Calu3 (cell line): ENCODE measurements at regions not wholly inside any gene's neighbourhood (a gene's known extent, or its start where the extent isn't known, plus 50 kb on each side); places are given as distances from the start of the nearest gene placed in this dataset.

Source experiments
- BruUV-seq: library from RNA; stranded (reverse); fragments of 400-500 nt; replicated peaks from 2 replicates; lab custom pipeline; 2021; lab: Mats Ljungman, UMichigan
- CTCF ChIA-PET: fragments of 300-600 bp; sonication (Branson Sonifier 250); formaldehyde crosslinking; loops from one replicate; lab custom pipeline; 2022; ENCODE audit warnings: antibody characterized with exemption; lab: Charles Lee
- DNase-seq: peaks from one replicate; pipeline ENCODE4 v3.0.0; 2022
- H3K27ac Mint-ChIP-seq: one replicate; pipeline ENCODE4 v1.8.0; 2022; ENCODE audit warnings: mixed read lengths; ENCODE audit not compliant: unreplicated experiment
- H3K27me3 Mint-ChIP-seq: one replicate; pipeline ENCODE4 v1.8.0; 2022; ENCODE audit warnings: mixed read lengths; ENCODE audit not compliant: unreplicated experiment
- H3K36me3 Mint-ChIP-seq: one replicate; pipeline ENCODE4 v1.8.0; 2022; ENCODE audit warnings: mild to moderate bottlenecking, moderate library complexity, mixed read lengths; ENCODE audit not compliant: insufficient read depth, unreplicated experiment
- H3K4me1 Mint-ChIP-seq: one replicate; pipeline ENCODE4 v1.8.0; 2022; ENCODE audit warnings: mild to moderate bottlenecking, low read depth, mixed read lengths; ENCODE audit not compliant: unreplicated experiment
- H3K4me3 Mint-ChIP-seq: one replicate; pipeline ENCODE4 v1.8.0; 2022; ENCODE audit warnings: mild to moderate bottlenecking, low read depth, moderate library complexity, mixed read lengths; ENCODE audit not compliant: unreplicated experiment
- H3K9me3 Mint-ChIP-seq: one replicate; pipeline ENCODE4 v1.8.0; 2022; ENCODE audit warnings: low read depth, mixed read lengths; ENCODE audit not compliant: unreplicated experiment
- intact Hi-C: fragments of 100-400 bp; cut with micrococcal nuclease; formaldehyde crosslinking; loops from one replicate; pipeline ENCODE4 v1.10.0; 2022; ENCODE audit not compliant: unreplicated experiment
- TF ChIP-seq, protein P1 (sequence below): fragments of 200-600 bp; IDR thresholded peaks from one replicate; pipeline ENCODE4 v1.8.0; 2022; ENCODE audit warnings: antibody characterized with exemption; ENCODE audit not compliant: unreplicated experiment

DNA sequence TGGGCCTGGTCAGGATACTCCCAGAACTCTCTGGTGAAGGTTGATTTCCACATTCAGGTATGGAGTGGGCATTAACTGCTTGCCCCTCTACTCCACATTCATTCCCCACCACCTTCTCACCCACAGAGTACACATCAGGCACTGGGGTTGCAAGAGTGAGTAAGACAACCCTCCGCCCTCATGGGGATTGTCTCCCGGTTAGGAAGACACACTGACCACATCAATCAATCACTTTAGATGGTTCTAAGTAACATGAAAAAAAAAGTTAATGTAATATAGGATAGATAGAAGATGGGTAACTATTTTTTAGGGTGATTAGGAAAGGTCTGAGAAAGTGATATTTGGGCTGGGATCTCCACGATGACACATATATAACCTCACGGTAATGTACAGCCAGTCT is 116.0 kb upstream of the NEO1 start:
- BruUV-seq, result no TSS peak
- Mint-ChIP-seq H3K36me3 (no peaks in the 10 kb centered on the region), H3K4me3 (no peak overlapping the region), H3K9me3 (no peaks in the 10 kb centered on the region), H3K4me1 (no peaks in the 10 kb centered on the region), H3K27me3 (peaks cover 81% of the 10 kb centered on the region), H3K27ac (no peak overlapping the region)
- no peak for DNase-seq
- TF ChIP-seq, protein P1, sequence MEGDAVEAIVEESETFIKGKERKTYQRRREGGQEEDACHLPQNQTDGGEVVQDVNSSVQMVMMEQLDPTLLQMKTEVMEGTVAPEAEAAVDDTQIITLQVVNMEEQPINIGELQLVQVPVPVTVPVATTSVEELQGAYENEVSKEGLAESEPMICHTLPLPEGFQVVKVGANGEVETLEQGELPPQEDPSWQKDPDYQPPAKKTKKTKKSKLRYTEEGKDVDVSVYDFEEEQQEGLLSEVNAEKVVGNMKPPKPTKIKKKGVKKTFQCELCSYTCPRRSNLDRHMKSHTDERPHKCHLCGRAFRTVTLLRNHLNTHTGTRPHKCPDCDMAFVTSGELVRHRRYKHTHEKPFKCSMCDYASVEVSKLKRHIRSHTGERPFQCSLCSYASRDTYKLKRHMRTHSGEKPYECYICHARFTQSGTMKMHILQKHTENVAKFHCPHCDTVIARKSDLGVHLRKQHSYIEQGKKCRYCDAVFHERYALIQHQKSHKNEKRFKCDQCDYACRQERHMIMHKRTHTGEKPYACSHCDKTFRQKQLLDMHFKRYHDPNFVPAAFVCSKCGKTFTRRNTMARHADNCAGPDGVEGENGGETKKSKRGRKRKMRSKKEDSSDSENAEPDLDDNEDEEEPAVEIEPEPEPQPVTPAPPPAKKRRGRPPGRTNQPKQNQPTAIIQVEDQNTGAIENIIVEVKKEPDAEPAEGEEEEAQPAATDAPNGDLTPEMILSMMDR, result no peak
- intact Hi-C loops, result no loop called here
- CTCF ChIA-PET, result no interaction called here

DNA sequence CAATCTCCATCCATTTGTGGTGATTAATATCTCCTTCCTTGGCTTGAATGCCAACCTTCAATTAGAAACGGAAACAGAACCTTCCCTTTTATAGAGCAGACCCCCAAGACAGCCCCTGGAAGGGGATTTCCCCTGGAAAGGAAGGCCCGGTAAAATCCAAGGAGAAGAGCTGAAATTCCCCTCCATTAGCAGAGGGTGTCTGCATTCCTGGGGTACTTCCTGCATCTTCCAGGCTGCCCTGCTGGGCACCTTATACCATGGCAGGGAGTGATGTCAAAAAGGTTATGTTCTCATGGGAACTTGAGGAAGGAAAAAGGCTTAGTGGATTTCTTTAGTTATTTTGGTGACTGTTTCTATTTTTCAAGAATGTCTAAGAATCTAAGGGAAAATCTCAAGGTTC is 116.7 kb upstream of the NEO1 start:
- H3K4me3 Mint-ChIP-seq, result no peak overlapping the region
- BruUV-seq, result no TSS peak
- no peak for DNase-seq

DNA sequence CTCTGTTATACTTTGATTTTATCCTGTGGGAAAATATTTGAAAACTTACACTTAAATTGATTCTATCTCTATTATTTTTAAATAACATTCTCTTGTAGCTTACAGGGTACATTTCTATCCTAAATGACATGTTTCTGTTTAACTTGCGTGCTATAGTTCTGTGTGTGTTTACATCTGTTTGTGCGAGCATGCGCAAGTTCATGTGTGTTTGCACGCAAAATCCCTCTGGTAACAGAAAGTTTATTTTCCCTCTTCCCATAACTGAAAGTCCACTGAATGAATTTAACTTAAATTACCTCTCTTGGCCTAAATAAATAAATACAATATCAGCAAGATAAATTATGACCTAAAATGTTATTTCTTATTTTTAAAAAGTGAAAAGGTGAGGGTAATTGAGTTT is 117.3 kb upstream of the NEO1 start:
- CTCF ChIA-PET, result no interaction called here
- Mint-ChIP-seq H3K9me3 (no peaks in the 10 kb centered on the region), H3K36me3 (no peaks in the 10 kb centered on the region)

More for the DNA sequence above, 116.7 kb upstream of the NEO1 start:
- intact Hi-C loops, result no loop called here
- Mint-ChIP-seq H3K9me3 (no peaks in the 10 kb centered on the region), H3K4me1 (no peaks in the 10 kb centered on the region), H3K27me3 (peaks cover 81% of the 10 kb centered on the region), H3K27ac (no peak overlapping the region), H3K36me3 (no peaks in the 10 kb centered on the region)
- CTCF ChIA-PET, result no interaction called here
- TF ChIP-seq, protein P1, result no peak

DNA sequence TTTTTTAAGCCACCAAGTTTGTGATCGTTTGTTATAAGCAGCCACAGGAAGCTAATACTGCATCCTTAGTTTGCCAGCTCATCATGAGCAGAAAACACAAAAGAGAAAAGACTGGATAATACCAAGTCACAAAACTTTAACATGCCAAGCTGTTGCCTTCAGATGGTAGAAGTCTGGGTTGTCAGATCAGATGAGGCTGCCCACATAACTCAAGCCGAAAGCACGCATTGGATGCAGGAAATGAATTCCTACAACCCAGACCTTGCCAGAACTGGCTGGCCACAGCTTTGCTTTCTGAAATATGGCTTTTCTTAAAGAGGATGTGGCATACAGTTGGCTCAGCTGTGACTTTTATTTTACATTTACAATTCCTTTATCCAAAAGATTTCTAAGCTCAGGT is 118.3 kb upstream of the NEO1 start:
- H3K9me3 Mint-ChIP-seq, result no peaks in the 10 kb centered on the region
- H3K27me3 Mint-ChIP-seq, result peaks cover 83% of the 10 kb centered on the region
- no peak for DNase-seq
- BruUV-seq, result no TSS peak
- CTCF ChIA-PET, result interaction anchor here (0.9 kb wide), 1 partner anchor 17 kb away, joined by 3 read pairs; no protein-coding TSS in a partner anchor
- no peak overlapping the region for H3K27ac Mint-ChIP-seq
- TF ChIP-seq, protein P1, result no peak
- H3K36me3 Mint-ChIP-seq, result no peaks in the 10 kb centered on the region
- H3K4me3 Mint-ChIP-seq, result no peak overlapping the region
- intact Hi-C loops, result no loop called here
- no peaks in the 10 kb centered on the region for H3K4me1 Mint-ChIP-seq

More for the DNA sequence above, 117.3 kb upstream of the NEO1 start:
- Mint-ChIP-seq H3K27ac (no peak overlapping the region), H3K27me3 (peaks cover 82% of the 10 kb centered on the region), H3K4me1 (no peaks in the 10 kb centered on the region), H3K4me3 (no peak overlapping the region)
- intact Hi-C loops, result no loop called here
- TF ChIP-seq, protein P1, result no peak
- BruUV-seq, result no TSS peak
- no peak for DNase-seq
